HEK293 (cell line): ENCODE measurements at regions not wholly inside any gene's neighbourhood (a gene's known extent, or its start where the extent isn't known, plus 50 kb on each side); places are given as distances from the start of the nearest gene placed in this dataset.

Source experiments
- ZNF548 ChIP-seq: fragments of 450-650 bp; formaldehyde crosslinking; IDR thresholded peaks from 2 replicates; pipeline ENCODE4 v1.5.1; 2016; ENCODE audit warnings: missing biosample characterization, missing genetic modification characterization
- TF ChIP-seq, protein P1 (sequence below): sonication (generic); formaldehyde crosslinking; IDR thresholded peaks from 2 replicates; pipeline ENCODE4 v1.8.1; 2022; ENCODE audit warnings: mild to moderate bottlenecking, moderate library complexity, missing genetic modification reagents

DNA sequence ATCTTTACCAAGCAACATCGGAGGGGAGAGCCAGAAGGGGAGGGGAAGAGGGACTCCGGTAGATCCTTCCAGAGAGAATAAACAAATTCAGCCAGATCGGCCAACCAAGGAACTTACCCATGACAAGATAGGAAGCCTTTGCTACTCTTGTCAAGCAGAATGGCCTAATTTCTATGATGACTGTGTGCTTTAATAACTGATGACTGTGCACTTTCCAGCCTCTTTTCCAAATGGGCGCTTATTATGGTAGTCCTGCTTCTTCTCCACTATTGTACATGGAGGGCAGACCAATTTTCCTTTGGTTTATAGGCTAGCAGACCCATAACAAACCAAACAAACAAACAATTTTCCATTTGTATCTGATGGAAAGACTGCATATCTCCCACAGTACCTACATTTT is 163.8 kb upstream of the RFX3 start:
- TF ChIP-seq ZNF548 (tag by site-specific recombination), result no peak
- TF ChIP-seq, protein P1, sequence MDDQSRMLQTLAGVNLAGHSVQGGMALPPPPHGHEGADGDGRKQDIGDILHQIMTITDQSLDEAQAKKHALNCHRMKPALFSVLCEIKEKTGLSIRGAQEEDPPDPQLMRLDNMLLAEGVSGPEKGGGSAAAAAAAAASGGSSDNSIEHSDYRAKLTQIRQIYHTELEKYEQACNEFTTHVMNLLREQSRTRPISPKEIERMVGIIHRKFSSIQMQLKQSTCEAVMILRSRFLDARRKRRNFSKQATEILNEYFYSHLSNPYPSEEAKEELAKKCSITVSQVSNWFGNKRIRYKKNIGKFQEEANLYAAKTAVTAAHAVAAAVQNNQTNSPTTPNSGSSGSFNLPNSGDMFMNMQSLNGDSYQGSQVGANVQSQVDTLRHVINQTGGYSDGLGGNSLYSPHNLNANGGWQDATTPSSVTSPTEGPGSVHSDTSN (CRISPR knock-in tag), result no peak
